GM18498 (cell line): ENCODE measurements at regions not wholly inside any gene's neighbourhood (a gene's known extent, or its start where the extent isn't known, plus 50 kb on each side); places are given as distances from the start of the nearest gene placed in this dataset.
"Not testable (repeated sequence)": the region's sequence is repeated elsewhere in the genome, so short reads cannot be mapped to it uniquely, and the experiment has no call there.

ENCODE experiments used
- ATAC-seq: cut with Tn5 transposase; IDR thresholded peaks from one replicate; pipeline ENCODE4 v1.9.1; 2021; ENCODE audit warnings: mild to moderate bottlenecking, moderate library complexity; ENCODE audit not compliant: unreplicated experiment

DNA sequence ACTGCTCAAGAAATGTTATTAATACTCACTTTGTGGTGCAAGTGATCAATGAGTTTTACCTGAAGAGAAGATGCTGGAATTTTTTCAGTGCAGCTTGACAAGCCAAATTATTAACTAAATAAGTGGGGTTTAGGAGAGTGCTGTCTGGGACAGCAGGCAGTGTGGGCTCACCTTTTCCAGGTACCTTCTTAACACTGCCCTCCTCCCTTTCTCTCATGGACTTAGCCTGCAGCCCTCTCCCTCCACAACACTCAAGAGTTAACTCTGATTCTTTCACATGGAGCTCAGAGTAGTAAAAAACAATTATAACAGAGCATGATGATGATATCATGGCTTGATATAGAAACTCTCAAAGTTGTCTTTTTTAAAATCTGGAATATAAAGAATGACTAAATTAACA is 404.8 kb upstream of the SLC30A5 start:
- ATAC-seq, result no peak

DNA sequence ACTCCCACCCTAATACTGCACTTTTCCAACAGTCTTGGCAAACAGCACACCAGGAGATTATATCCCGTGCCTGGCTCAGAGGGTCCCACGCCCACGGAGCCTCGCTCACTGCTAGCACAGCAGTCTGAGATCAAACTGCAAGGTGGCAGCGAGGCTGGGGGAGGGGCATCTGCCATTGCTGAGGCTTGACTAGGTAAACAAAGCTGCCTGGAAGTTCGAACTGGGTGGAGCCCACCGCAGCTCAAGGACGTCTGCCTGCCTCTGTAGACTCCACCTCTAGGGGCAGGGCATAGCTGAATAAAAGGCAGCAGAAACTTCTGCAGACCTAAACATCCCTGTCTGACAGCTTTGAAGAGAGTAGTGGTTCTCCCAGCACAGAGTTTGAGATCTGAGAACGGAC is 401.9 kb upstream of the SLC30A5 start:
- ATAC-seq, result not testable (repeated sequence)

DNA sequence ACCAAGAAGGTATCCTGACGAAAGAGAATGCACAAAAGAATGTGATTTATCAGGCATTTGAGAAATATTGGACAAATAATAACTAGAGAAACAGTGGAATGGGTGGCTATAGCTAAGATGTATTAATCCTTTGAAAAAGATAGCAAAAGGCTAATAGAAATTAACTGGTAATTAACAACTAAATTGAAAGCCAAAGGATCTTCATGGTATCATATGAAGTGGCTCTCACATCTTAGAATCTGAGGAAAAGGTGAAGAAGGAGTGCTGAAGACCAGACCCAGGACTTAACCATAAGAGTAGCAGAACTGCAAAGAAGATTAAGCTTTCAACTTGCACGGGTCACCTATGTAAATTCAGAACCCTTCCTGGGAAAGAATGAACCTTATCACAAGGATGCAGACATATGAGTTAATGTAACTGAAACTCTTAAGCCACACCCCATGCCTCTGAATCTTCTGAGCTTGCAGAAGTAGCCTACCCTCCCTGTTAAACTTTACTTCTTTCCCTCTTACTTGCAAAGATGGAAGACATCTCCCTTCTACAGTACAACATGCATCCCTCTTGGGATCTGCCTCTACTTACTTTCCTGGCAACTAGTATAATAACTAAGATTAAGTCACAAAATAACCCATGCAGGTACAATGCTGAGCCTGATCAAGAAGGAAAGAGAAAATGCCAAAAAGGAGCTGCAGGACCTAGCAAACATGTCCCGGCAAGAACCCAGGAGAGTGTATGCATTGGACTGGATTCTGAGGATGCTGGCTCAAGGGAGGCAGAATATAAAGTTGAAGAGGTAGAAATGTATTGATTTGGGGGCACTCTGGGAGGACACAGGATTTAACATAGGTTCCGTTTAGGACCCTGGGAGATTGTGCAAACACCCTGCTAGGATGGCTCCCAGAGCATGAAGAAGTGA is 395.5 kb upstream of the SLC30A5 start:
- ATAC-seq, result no peak

DNA sequence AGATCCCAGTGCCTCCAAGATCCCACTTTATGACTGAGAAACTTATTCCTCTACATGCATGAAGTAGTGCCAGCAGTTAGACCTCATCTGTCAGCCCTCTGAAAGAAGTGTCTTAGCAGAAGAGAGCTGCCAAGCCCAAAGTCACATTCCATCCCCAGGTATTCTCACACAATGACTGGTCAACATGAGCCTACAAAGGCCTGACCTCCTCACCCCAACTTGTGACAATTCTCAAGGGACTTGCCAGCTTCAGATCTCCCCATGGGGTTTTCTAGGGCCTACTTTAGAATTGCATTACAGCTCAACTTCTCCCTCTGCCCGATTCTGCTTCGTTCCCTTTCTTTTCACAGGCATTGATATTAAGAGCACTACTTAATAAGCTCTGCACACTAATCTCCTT is 393.8 kb upstream of the SLC30A5 start:
- no peak for ATAC-seq

DNA sequence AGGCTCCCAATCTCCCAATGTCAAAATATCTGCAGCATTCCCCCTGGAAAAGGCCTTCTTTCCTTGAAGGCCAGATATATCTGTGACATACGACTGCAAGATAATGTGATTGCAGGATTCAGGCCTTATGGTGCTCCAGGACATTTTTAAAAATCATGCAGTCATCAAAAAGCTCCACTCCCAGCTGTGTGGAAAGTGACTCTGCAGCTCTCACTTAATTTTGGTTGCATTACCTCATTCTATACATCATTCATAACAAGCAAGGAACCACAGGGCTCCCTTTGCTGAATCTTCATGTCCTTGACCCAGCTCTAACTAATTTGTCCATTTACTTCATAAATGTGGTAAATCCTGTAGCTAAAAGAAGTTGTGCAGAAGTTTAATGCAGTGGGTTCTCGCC is 386.2 kb upstream of the SLC30A5 start:
- no peak for ATAC-seq

DNA sequence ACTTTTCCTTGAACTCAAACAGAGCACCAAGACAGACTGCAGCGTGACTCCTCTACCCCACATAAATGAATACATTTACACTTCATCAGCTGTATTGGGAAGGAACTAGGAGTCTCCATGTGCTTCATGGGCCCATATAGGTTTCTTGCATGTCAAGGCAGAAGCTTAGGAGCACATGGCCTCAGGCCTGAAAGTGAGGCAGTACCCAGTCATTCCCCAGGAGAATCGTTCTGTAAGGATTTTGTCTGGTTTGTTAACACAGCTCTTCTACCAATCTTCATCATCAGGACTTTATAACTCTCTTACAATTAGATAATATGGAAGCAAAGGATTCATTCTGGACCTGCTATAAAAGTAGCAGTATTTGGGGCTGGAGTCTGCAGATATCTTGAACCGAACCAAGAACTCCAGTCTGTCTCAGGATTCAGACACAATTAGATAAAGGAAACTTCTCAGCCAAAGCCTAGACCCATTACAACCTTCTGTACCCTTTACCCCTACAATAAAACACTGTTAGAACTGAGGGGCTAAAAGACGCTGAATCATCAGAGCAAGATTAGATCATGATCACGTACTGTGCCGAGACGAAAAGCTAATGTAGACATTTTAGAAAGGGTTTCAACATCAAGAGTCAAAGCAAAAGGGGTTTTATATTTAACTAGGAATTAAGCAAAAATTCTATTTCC is 385.5 kb upstream of the SLC30A5 start:
- no peak for ATAC-seq

DNA sequence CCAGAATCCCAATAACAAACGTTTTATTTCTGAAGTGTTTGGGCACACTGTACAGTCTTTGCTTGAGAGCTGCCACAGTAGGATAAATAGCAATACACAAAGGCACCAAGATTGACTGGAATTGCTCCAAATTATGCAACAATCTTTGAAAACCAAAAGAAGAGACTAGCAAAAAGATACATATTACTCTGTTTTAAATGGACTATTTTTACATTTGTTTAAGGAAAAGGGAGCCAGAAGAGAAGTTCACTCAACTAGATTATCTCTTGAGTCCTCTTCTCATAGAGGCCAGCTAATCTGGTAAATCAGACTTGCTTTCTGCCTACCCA is 385.0 kb upstream of the SLC30A5 start:
- ATAC-seq, result no peak

DNA sequence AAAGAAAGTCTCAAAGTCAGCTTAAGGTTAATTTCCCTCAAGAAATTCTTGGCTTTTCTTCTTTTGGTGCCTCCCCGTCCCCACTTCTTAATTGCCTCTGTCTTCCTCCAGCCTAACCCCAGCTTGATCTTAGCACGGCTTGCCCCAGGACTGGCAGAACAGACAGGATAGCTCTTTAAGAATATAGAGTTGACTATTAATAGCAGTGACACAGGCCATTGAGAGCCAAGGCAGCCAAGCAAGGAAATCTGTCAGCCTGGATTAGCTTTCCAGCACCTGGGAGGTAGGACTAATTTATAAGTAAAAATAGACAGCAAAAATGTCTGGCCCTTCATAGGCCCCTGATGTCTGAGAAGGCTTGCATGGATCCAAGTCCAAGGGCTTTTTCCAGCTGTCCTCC is 384.6 kb upstream of the SLC30A5 start:
- ATAC-seq, result no peak

DNA sequence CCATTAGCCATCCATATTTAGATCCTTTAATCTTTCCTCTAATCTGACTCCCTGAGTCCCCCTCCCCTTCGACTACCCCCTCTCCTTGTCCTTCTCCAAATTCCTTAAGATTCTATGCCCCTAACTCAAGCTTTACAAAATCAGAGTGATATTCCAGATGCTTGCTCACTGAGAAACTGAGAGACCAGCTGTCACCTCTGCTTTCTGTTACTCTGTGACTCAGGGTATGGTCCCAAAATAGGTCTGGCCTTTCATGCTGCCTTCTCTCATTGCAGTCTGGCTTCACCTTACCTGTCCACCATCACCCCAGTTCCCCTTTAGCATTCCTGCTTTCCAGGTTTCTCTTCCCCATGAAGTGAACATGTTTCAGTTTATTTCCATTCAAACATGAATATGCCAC is 383.3 kb upstream of the SLC30A5 start:
- ATAC-seq, result peak; percentile 57

DNA sequence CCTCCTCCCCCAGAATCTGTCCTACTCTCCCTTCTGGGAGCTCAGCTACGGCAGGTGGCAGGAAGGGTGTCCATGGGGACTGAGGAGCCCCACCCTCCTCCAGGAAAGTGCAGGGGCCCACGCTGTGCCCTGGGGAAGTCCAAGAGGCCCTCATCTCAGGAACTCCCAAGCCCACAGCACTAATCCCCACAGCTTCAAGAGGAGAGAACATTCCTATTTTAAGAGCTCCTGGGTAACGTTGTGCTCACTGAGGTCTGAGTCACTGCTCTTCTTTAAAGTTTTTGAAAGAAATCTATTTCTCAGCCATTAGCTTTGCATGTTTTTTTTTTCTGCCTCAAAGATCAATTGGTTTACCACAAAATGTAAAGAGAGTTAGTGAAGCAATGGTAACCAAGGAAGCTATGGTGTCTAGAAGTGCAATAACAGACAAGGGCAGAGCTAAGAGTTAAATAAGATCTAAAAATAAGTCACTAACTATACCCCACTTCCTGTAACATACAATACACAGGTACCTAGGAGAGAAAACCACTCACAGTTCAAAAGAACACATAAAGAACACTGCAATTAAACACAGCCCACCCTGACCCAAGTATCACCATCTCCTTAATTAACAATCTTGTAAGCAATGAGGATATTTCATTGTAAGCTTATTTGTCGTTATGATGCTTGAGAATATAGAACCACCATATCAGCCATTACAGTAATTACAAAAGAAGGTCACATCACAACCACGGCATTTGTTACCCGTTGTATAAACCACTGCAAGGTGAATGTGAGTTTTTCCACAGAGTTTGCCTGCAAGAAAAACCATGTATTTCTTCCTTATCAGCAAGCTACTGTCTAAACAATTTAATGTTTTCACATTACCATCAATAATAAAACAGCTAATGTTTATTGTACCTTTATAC is 382.3 kb upstream of the SLC30A5 start:
- ATAC-seq, result peak; percentile 94

DNA sequence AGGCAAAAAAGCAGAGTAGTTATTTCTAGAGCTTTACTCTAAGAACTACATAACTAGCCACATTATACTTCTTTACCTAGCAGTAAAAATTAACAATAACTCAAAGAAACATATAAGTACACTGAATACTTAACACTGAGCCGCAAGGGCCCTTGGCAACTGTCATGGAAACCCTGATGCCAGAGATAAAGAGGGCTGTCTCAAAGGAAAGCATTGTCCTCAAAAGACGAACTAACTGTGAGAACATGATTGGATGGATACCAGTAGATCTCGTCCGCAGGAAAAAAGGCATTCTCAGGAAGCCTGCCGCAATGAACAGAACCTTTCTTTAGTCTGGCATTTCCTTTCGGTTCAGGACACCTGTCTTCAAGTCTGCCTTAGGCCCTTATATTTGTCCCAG is 379.0 kb upstream of the SLC30A5 start:
- no peak for ATAC-seq

DNA sequence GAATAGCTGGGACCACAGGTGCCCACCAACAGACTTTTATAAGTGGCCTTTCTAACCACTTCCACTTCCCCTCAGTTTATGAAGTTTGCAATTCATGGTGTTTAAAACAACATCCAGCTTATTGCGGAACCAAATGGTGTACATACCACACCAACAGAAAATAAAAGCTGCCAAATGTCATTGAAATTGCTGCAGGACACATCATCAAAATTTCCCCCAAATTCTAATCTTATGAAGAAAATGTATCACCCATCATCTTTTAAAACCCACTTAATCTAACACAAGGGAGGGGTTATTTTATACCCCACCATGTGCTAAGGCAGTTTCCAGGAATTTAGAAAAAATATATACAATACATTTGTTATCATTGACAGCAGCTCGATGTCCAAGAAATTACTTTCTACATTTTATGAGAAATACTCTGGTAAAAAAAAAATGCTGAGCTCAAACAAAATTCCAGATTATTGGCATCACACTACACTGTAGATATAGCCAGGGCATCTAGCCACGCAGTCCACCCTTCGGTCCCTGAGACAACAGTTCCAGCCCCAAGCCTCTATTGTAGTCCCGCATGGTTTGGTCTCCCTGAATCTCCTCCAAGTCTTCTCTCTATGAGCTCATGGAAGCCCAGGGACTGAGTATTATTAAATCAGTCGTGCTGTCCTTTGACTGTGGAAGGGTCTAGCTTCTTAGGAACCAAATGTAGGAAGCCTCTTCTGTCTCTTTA is 372.8 kb upstream of the SLC30A5 start:
- ATAC-seq, result no peak

DNA sequence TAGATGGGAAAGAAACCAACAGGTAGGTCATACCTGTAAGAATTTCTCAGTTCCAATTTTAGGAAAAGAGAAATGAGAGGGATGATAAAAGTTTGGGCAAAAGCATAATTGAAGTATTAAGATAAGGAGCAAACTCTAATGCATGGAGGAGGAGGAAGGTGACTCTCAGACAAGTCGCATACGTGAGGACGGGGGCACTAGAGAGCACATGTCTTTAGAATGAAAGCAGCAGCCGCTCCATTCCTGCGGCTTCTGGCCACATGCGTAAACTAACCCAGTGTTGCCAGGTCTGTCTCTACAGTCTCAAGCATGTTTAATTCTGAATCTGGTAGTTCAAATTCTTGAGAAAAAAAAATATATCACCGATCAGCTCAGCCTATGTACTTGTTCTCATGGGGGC is 371.5 kb upstream of the SLC30A5 start:
- ATAC-seq, result no peak

DNA sequence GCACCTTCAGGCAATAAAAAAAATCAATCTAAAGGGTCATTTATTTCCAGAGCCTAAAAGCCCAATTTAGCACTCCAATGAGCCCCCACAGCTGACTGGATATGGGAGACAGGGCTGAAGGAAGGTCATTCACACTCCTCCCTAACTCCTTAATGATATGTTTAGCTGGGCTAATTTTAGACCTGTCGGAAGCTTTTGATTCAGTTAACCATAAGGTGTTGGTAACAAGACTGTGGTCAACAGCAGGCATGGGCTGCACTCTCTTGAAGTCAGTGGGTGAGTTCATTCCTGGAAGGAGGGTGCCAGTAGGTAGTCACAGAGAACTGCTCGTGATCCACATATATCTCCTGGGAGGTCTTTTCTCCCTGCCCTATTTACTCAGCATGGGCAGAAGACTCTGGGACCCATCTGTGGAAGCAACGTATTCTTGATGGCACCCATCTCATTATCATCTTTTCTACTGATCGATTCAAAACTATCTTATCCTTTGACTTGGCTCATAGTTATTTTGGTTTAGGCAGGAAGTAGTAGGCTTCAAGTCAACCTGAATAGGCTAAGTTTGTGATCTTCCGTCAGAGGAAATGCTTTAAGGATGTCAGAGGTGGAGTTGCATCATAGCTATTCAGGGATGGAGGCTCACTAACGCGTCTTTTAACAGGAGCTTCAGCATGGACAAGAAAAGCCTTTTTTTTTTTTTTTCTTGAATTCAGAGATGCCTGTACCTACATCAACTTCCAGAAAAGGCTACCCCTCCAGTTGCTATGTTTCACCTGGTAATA is 367.7 kb upstream of the SLC30A5 start:
- no peak for ATAC-seq

DNA sequence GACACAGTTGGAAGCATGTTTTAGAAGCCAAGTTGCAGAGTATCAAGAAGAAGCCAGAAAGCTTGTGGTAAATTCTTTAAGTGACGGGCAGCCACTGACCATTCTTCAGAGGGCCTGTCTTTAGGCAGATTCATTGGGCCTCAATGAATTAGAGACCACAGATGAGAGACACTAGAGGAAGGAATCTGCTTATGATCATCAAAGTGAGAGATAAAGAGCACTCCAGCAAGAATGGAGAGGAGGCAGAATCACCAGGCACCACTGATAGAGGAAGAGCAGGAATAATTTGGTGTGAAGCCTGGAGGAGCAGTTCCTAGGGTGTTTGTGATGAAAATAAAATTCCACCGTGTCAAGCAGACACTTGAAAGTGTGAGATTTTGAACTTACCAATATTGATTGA is 365.9 kb upstream of the SLC30A5 start:
- no peak for ATAC-seq

DNA sequence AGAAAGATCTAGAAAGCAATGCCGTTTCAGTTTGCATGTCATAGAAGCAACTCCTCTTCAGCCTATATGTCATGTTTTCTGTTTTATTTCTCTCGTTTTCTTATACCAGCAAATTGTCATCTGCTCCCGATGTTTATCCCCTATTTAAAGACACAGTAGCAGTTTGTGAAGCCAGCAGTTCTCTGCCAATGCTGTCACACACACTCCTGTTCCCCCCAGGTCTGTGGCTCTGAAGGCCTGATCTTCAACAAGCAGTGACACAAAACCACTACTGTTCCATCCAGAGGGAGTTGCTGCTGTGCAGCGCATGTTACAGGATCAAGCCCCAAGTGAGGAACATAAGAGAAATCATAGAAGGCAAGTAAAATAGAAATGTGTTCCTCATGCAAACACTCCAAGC is 364.1 kb upstream of the SLC30A5 start:
- no peak for ATAC-seq

DNA sequence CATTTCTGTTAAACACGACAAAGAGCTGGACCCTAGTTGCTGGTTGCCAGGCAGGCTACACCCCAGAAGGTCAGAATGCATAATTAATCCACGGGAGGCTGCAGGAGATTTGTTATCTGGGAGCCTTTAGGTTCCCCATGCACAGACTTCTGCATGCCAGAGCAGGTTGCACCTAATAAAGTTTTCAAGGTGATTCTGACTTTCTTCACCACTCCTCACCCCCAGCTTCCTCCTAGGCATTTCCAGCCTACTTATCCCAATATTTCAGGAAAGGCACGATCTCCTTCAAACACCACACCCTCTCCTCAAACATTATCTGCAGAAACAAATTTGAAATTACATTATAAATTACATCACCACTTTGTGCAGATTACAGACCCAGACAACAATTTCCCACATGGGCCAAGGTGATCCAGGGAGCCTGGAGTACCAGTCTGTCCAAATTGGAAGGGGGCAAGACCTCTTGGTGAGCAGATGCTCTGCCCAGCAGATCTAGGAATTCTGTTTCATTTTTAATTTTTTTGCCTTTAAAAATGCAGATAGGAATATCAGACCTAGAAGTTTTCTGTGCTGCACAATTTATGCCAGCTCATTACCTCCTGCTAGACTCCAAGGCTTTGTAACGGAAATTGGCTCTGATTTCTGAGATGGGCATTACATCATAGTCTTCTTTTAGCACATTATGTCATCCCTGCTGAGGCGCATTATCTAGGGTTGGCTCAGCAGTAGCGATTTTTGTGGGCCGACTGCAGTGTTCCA is 363.4 kb upstream of the SLC30A5 start:
- no peak for ATAC-seq

DNA sequence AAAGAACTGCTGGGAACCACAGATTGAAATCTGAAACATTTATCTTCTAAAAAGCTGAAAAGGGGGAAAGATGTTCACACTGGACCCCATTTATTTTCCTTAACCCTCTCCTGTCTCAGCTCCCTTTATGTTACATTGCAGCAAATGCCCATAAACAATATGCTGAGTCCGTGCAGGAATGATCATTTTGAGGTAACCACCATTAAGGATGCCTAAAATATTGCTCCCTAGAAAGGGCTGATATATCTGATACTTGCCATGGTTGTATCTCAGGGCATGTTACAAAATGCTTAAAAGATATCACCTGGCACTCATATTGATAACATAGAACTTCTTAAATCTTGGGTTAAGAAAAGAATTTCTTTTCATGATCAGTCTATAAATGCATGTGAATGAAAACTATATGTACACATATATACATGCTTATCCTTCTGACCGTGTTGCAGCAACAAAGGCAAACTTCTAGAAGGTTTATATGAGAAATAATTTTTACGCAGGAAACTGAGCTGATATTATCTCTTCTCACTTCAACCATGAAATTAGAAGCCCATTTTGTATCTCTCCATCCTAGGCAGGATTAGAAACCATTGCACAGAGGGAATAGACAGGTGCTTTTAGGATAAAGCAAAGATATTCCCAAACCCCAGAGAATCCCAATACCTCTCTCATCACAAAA is 362.7 kb upstream of the SLC30A5 start:
- no peak for ATAC-seq

DNA sequence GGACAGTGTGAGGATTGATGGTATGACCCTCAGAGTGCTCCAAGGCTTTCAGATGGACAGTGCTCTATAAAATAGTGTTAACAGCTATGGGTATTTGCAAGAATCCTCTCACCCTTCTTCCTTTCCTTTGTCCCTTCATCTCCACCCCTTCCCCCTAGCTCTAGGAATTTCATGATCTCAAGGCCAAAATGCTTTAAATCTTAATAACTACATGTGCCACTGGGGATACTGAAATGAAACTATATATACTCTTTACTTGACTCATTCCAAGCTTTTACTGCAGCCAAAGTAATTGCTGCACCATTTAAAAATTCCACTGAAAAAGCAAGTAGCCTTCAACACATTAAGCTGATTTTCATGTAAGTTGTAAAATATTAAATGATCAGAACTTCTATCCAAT is 361.6 kb upstream of the SLC30A5 start:
- no peak for ATAC-seq
